Mucosa of descending colon (tissue), 3 donors: ENCODE measurements at regions not wholly inside any gene's neighbourhood (a gene's known extent, or its start where the extent isn't known, plus 50 kb on each side); places are given as distances from the start of the nearest gene placed in this dataset.
"Not testable (repeated sequence)": the region's sequence is repeated elsewhere in the genome, so short reads cannot be mapped to it uniquely, and the experiment has no call there.

ENCODE experiments used
- ATAC-seq: fragments of 200-7000 bp; cut with Tn5 transposase; one replicate; pipeline ENCODE4 v1.9.1; 2020; ENCODE audit warnings: mild to moderate bottlenecking, moderate library complexity
- DNase-seq, 3 donors: peaks; one replicate each; pipeline ENCODE4 v3.0.0-alpha.2; 2020
- H3K36me3 ChIP-seq: fragments of 200-600 bp; one replicate; pipeline ENCODE4 v1.8.0; 2021; ENCODE audit warnings: low read depth, mild to moderate bottlenecking
- H3K4me1 ChIP-seq: fragments of 200-600 bp; one replicate; pipeline ENCODE4 v1.8.0; 2021; ENCODE audit warnings: low read depth, mild to moderate bottlenecking
- H3K4me3 ChIP-seq: fragments of 200-600 bp; one replicate; pipeline ENCODE4 v1.8.0; 2021; ENCODE audit warnings: mild to moderate bottlenecking
- H3K9me3 ChIP-seq: fragments of 200-600 bp; one replicate; pipeline ENCODE4 v1.8.0; 2021; ENCODE audit warnings: mild to moderate bottlenecking
- intact Hi-C, 2 donors: fragments of 100-400 bp; cut with DNase I in 1 of 2; cut with micrococcal nuclease in 1 of 2; formaldehyde crosslinking; loops; one replicate each; pipeline versions ENCODE4 v1.11.0 to v1.11.1; 2022; cut with DNase I, micrococcal nuclease
- TF ChIP-seq, protein P1 (sequence below): fragments of 200-600 bp; IDR thresholded peaks from one replicate; pipeline ENCODE4 v1.8.0; 2022; ENCODE audit warnings: antibody characterized with exemption, mild to moderate bottlenecking
- donor health status: DM: no; HTN: no; CAD: no; lungs with moderate emphysema.
- donor health status: DM: no; HTN: no; CAD: no.
- donor health status: DM: no; HTN: yes; CAD: no.

DNA sequence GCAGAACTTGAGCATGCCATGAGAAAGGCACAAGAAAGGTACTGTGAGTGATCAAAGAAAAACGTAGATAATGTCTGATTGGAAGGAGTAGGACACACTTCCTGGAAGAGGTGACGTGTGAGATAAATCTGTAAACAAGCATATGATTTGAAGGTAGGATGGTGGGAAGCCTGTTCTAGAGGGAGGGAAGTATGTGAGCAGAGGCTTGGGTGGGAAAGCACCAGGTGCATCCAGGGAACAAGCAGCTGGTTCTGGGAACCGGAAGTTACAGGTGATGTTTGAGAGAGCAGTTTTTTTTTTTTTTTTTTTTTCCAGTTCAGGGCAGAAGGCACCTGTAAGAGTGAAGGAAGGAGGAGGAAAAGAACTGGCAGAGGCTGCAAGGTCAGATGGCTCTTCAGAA, 116.6 kb upstream of the EFEMP1 start:
- no peaks in the 10 kb centered on the region for H3K9me3 ChIP-seq
- no peak overlapping the region for H3K4me3 ChIP-seq
- TF ChIP-seq, protein P1, sequence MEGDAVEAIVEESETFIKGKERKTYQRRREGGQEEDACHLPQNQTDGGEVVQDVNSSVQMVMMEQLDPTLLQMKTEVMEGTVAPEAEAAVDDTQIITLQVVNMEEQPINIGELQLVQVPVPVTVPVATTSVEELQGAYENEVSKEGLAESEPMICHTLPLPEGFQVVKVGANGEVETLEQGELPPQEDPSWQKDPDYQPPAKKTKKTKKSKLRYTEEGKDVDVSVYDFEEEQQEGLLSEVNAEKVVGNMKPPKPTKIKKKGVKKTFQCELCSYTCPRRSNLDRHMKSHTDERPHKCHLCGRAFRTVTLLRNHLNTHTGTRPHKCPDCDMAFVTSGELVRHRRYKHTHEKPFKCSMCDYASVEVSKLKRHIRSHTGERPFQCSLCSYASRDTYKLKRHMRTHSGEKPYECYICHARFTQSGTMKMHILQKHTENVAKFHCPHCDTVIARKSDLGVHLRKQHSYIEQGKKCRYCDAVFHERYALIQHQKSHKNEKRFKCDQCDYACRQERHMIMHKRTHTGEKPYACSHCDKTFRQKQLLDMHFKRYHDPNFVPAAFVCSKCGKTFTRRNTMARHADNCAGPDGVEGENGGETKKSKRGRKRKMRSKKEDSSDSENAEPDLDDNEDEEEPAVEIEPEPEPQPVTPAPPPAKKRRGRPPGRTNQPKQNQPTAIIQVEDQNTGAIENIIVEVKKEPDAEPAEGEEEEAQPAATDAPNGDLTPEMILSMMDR, result no peak
- H3K36me3 ChIP-seq, result no peaks in the 10 kb centered on the region
- intact Hi-C loops, result no loop called here
- ATAC-seq, result no peak
- no peaks in the 10 kb centered on the region for H3K4me1 ChIP-seq
- no peak for DNase-seq

DNA sequence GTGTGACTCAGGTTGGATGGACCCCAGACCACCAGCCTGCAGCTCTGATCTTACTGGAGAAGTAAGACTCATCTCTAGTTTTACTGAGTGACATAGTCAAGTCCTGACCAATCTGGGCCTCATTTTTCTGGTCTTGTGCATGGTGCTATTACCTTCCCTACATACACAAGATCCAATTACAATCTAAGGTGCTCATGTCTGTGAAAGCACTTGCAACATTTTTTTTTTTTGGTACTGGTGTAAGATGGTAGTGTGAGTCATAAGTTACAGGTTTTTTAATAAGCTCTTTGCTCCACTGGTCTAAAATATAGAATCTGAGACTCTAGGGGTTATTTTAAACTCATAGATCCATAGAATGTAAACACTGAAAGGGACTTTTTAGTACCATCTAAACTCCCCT, 117.3 kb upstream of the EFEMP1 start:
- no peaks in the 10 kb centered on the region for H3K36me3 ChIP-seq
- ATAC-seq (no peak), DNase-seq (no peak)
- no peak overlapping the region for H3K4me3 ChIP-seq
- no peaks in the 10 kb centered on the region for H3K4me1 ChIP-seq
- intact Hi-C loops, result no loop called here
- no peaks in the 10 kb centered on the region for H3K9me3 ChIP-seq
- TF ChIP-seq, protein P1, result no peak

DNA sequence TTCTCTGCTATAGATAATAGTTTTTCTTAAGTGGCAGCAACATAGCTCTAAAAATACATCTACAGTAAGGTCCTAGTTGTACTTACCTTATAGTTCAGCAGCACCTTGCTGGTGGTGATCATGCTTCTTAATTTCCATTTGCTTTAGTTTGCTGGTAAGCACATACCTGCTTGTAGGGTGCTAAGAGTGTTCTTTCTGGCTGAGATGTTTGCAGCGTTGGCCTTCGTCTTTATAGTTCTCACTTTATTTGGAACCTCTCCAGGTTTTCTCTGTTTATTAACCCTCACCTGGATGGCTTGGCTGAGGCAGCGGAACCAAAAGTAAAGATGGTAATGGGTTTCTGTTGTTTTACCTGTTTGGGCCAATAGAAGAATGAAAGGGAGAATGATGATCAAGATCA, 123.6 kb upstream of the EFEMP1 start:
- DNase-seq, result no peak
- Histone ChIP-seq H3K4me1 (no peaks in the 10 kb centered on the region), H3K4me3 (no peak overlapping the region), H3K9me3 (no peaks in the 10 kb centered on the region), H3K36me3 (no peaks in the 10 kb centered on the region)
- TF ChIP-seq, protein P1, result no peak
- intact Hi-C loops, result no loop called here
- ATAC-seq, result no peak

DNA sequence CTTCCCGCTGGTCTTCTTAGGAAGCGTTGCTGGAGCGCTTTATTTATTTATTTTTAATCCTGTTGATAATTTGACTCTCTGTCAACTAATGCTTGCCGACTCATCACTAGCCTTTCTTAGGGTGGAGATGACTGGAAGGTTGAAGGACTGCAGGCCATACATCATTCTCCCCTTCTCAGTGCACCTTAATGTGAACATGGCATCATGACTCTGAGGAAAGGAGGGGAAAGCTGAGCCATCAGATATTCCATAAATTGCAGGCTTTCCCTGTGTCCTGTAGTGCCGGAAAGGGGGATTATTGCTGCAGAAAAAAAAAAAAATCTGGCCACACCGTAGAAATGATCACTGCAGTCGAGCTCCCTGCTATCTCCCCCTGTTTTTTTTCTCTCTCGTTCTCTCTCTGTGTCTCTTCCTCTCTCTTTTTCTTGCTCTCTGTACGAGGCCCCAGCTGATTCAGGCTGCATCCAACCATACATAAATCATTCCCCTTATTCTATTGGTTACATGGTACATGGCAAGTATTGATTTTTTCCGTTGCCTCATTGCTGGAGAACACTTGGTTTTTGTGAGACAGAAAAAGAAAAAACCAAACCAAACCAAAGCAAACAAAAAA, 125.8 kb upstream of the EFEMP1 start:
- Histone ChIP-seq H3K36me3 (no peaks in the 10 kb centered on the region), H3K4me3 (no peak overlapping the region)
- no peak for ATAC-seq

DNA sequence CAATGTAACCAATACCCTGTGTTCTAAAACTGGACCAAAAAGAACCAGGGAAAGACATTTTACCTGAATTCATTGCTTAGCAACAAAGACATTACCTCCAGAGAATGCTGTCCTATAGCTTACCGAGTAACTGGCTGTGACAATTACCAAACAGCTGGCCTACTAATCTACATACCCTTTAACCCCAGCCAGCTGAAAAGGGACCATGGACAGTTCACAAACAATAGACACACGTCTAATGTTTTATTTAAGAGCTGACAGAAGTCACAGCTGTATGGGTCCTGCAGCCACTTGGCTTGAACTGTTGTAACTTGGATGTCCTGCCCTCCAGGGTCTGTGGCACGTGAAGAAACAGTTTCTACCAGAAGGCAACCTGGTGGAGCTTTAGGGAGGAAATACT, 130.1 kb upstream of the EFEMP1 start:
- no peaks in the 10 kb centered on the region for H3K9me3 ChIP-seq
- no peaks in the 10 kb centered on the region for H3K4me1 ChIP-seq
- H3K36me3 ChIP-seq, result no peaks in the 10 kb centered on the region
- TF ChIP-seq, protein P1, result no peak
- H3K4me3 ChIP-seq, result no peak overlapping the region
- DNase-seq (no peak), ATAC-seq (no peak)
- intact Hi-C loops, result no loop called here

More for the DNA sequence above, 125.8 kb upstream of the EFEMP1 start:
- TF ChIP-seq, protein P1, result no peak
- intact Hi-C loops, result no loop called here
- H3K9me3 ChIP-seq, result no peaks in the 10 kb centered on the region
- DNase-seq, result no peak
- no peaks in the 10 kb centered on the region for H3K4me1 ChIP-seq

DNA sequence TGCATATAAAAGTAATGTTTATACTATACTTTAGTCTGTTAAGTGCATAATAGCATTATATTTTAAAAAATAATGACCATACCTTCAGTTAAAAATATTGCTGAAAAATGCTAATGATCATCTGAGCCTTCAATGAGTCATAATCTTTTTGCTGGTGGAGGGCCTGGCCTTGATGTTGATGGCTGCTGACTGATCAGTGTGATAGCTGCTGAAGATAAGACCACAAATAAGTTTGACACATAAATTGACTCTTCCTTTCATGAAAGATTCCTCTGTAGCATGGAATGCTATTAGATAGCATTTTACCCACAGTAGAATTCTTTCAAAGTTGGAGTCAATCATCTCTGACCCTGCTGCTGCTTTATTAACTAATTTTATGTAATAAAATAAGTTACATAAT, 128.4 kb upstream of the CCDC85A start:
- Histone ChIP-seq H3K9me3 (no peaks in the 10 kb centered on the region), H3K36me3 (no peaks in the 10 kb centered on the region), H3K4me3 (no peak overlapping the region), H3K4me1 (no peaks in the 10 kb centered on the region)
- ATAC-seq (no peak), DNase-seq (no peak)
- intact Hi-C loops, result no loop called here
- TF ChIP-seq, protein P1, result no peak

DNA sequence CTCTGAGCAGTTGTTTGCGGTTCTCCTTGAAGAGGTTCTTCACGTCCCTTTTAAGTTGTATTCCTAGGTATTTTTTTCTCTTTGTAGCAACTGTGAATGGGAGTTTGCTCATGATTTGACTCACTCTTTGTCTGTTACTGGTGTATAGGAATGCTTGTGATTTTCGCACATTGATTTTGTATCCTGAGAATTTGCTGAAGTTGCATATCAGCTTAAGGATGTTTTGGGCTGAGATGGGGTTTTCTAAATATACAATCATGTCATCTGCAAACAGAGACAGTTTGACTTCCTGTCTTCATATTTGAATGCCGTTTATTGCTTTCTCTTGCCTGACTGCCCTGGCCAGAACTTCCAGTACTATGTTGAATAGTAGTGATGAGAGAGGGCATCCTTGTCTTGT, 122.5 kb upstream of the CCDC85A start:
- H3K9me3 ChIP-seq, DNase-seq, H3K36me3 ChIP-seq, H3K4me1 ChIP-seq, ATAC-seq, intact Hi-C loops, H3K4me3 ChIP-seq: not testable (repeated sequence)
